GM10248 (cell line): ENCODE measurements at regions not wholly inside any gene's neighbourhood (a gene's known extent, or its start where the extent isn't known, plus 50 kb on each side); places are given as distances from the start of the nearest gene placed in this dataset.

Experiments
- CTCF ChIA-PET: fragments of 300-600 bp; sonication (Branson Sonifier 250); formaldehyde crosslinking; extraction: SDS; loops from one replicate; lab custom pipeline; 2021; ENCODE audit warnings: antibody characterized with exemption; lab: Yijun Ruan, JAX
- POLR2A ChIA-PET: fragments of 350-650 bp; sonication (Branson Sonifier 250); formaldehyde crosslinking; extraction: SDS; loops from one replicate; lab custom pipeline; 2020; ENCODE audit warnings: antibody characterized with exemption; lab: Yijun Ruan, JAX
- DNase-seq: peaks from one replicate; pipeline ENCODE4 v3.0.0; 2012; ENCODE audit errors: extremely low spot score
- CTCF ChIP-seq: IDR thresholded peaks from 2 replicates; pipeline ENCODE4 v1.5.1; 2012; ENCODE audit warnings: mild to moderate bottlenecking, low read depth; ENCODE audit errors: extremely low read depth, missing control alignments, control extremely low read depth

- ChIA-PET POLR2A (no interaction called here), CTCF (interaction anchor here (1.2 kb wide), 1 partner anchor 20 kb away, joined by 4 read pairs; no protein-coding TSS in a partner anchor)
- DNase-seq = no peak
- TF ChIP-seq CTCF = no peak
Observed at GRCh38 chr13:99636306-99636705, 135.0 kb downstream of the TM9SF2 start.

GRCh38 chr13:99634672-99635071, 133.4 kb downstream of the TM9SF2 start:
- no peak for DNase-seq
- CTCF ChIA-PET = interaction anchor here (1.2 to 1.7 kb wide), 2 partner anchors 22 to 880 kb away, joined by 4 read pairs; no protein-coding TSS in a partner anchor
- no peak for TF ChIP-seq CTCF
- POLR2A ChIA-PET = no interaction called here

- ChIA-PET CTCF (interaction anchor here (1.2 to 3.6 kb wide), 2 partner anchors 16 to 25 kb away, joined by 5 to 17 read pairs; no protein-coding TSS in a partner anchor), POLR2A (no interaction called here)
- no peak for DNase-seq
- TF ChIP-seq CTCF = no peak
Observed at GRCh38 chr13:99630269-99630898, 129.1 kb downstream of the TM9SF2 start.

- no peak for TF ChIP-seq CTCF
- DNase-seq = no peak
- ChIA-PET CTCF (interaction anchor here (0.9 to 3.6 kb wide), 3 partner anchors 15 to 26 kb away, joined by 3 to 17 read pairs (median 5); no protein-coding TSS in a partner anchor), POLR2A (no interaction called here)
Observed at GRCh38 chr13:99629641-99630040, 128.4 kb downstream of the TM9SF2 start.

- CTCF ChIA-PET = interaction anchor here (1.3 to 2.1 kb wide), 2 partner anchors 13 to 26 kb away, joined by 5 to 8 read pairs; no protein-coding TSS in a partner anchor
- TF ChIP-seq CTCF = no peak
- POLR2A ChIA-PET = no interaction called here
- no peak for DNase-seq
Observed at GRCh38 chr13:99628442-99628841, 127.2 kb downstream of the TM9SF2 start.

- DNase-seq = no peak
- TF ChIP-seq CTCF = no peak
- POLR2A ChIA-PET = no interaction called here
- CTCF ChIA-PET = interaction anchor here (1.3 kb wide), 1 partner anchor 30 kb away, joined by 3 read pairs; no protein-coding TSS in a partner anchor
Observed at GRCh38 chr13:99626461-99627082, 125.3 kb downstream of the TM9SF2 start.
